K562 (cell line): ENCODE measurements at regions not wholly inside any gene's neighbourhood (a gene's known extent, or its start where the extent isn't known, plus 50 kb on each side); places are given as distances from the start of the nearest gene placed in this dataset.

ENCODE experiments used
- ATAC-seq: fragments of 200-7000 bp; cut with Tn5 transposase; 3 replicates; pipeline ENCODE4 v1.9.1; 2020; ENCODE audit warnings: moderate library complexity
- BruUV-seq: library from RNA; stranded (reverse); fragments of 400-500 nt; replicated peaks from 2 replicates; lab custom pipeline; 2021; lab: Mats Ljungman, UMichigan
- CTCF ChIA-PET: fragments of 300-600 bp; formaldehyde crosslinking; extraction: SDS; loops from one replicate; lab custom pipeline; 2021; ENCODE audit warnings: low intra/inter-chr PET ratio; lab: Yijun Ruan, JAX
- POLR2A ChIA-PET: fragments of 300-600, 350-650 bp; sonication (Branson Sonifier 250); formaldehyde crosslinking; extraction: SDS; loops from one replicate; lab custom pipeline; 2021; ENCODE audit warnings: antibody characterized with exemption, inconsistent platforms; lab: Yijun Ruan, JAX
- DNase-seq, 4 experiments: peaks; one replicate each; pipeline versions ENCODE4 v3.0.0 to v3.0.0-alpha.2; 2011 to 2018; ENCODE audit warnings: low spot score in 3 of 4, mixed read lengths in 3 of 4; ENCODE audit errors: extremely low read depth in 1 of 4
- FAIRE-seq: peaks from 2 replicates; lab custom pipeline; 2011; peaks lifted over from hg19 to GRCh38; lab: Jason Lieb, UNC
- H2AFZ ChIP-seq: 2 replicates; pipeline ENCODE4 v1.6.0; 2011; ENCODE audit warnings: low read depth, low read length, control low read depth, inconsistent platforms
- H3K27ac ChIP-seq: fragments of 200-600 bp; 3 replicates; pipeline ENCODE4 v1.8.0; 2011; ENCODE audit warnings: low read depth, mild to moderate bottlenecking, control low read depth, inconsistent platforms, low read length, moderate library complexity, mixed read lengths; ENCODE audit errors: extremely low read depth
- H3K27me3 ChIP-seq, 2 experiments: fragments of 300-600 bp in 1 of 2; 2 replicates in 1 of 2; 3 replicates in 1 of 2; pipeline versions ENCODE4 v1.6.0 to v1.8.0; 2011; ENCODE audit warnings: inconsistent platforms in 2 of 2, low read length in 2 of 2, mild to moderate bottlenecking in 1 of 2, mixed read lengths in 1 of 2, moderate library complexity in 1 of 2; ENCODE audit not compliant: control insufficient read depth in 2 of 2, insufficient read depth in 2 of 2
- H3K36me3 ChIP-seq: fragments of 300-600 bp; 3 replicates; pipeline ENCODE4 v1.8.0; 2011; ENCODE audit warnings: mild to moderate bottlenecking, low read length, inconsistent platforms; ENCODE audit not compliant: control insufficient read depth, insufficient read depth
- H3K4me1 ChIP-seq, 2 experiments: fragments of 200-600 bp in 1 of 2; replicated peaks in 1 of 2; 2 replicates in 1 of 2; 3 replicates in 1 of 2; pipeline versions ENCODE4 v1.5.1 to v1.8.0; 2011; ENCODE audit warnings: inconsistent platforms in 2 of 2, low read length in 2 of 2, mild to moderate bottlenecking in 1 of 2, mixed read lengths in 1 of 2, moderate library complexity in 1 of 2; ENCODE audit not compliant: control insufficient read depth in 2 of 2, insufficient read depth in 2 of 2
- H3K4me2 ChIP-seq: 2 replicates; pipeline ENCODE4 v1.6.1; 2011; ENCODE audit warnings: low read length, control low read depth, inconsistent platforms, mixed read lengths; ENCODE audit not compliant: insufficient read depth
- H3K4me3 ChIP-seq: fragments of 200-600 bp; sonication (generic), shearing (Covaris generic); 2 replicates; pipeline ENCODE4 v1.5.1; 2016; ENCODE audit warnings: control low read depth, inconsistent platforms
- H3K79me2 ChIP-seq: fragments of 200-600 bp; 3 replicates; pipeline ENCODE4 v1.8.0; 2011; ENCODE audit warnings: low read length, inconsistent platforms; ENCODE audit not compliant: control insufficient read depth, insufficient read depth
- H3K9ac ChIP-seq, 2 experiments: 2 replicates each; pipeline versions ENCODE4 v1.6.0 to v1.6.1; 2011; ENCODE audit warnings: low read depth in 2 of 2, low read length in 2 of 2, control low read depth in 1 of 2, inconsistent platforms in 1 of 2, mild to moderate bottlenecking in 1 of 2, mixed read lengths in 1 of 2; ENCODE audit not compliant: insufficient read depth in 1 of 2
- H3K9me1 ChIP-seq: one replicate; pipeline ENCODE4 v1.6.0; 2011; ENCODE audit warnings: inconsistent platforms, mild to moderate bottlenecking, low read length, moderate library complexity; ENCODE audit not compliant: control insufficient read depth, insufficient read depth
- H3K9me3 ChIP-seq: replicated peaks from 2 replicates; pipeline ENCODE4 v1.5.1; 2011; ENCODE audit warnings: low read depth, low read length, inconsistent platforms; ENCODE audit not compliant: control insufficient read depth, insufficient read depth
- H4K20me1 ChIP-seq: replicated peaks from 2 replicates; pipeline ENCODE4 v1.6.1; 2011; ENCODE audit warnings: low read length, inconsistent platforms, mixed read lengths; ENCODE audit not compliant: control insufficient read depth, insufficient read depth
- ATF7 ChIP-seq: fragments of 450-650 bp; IDR thresholded peaks from 2 replicates; pipeline ENCODE4 v1.7.1; 2014; ENCODE audit warnings: mild to moderate bottlenecking, moderate library complexity
- DLX4 ChIP-seq: fragments of 250-450 bp; sonication (Bioruptor Pico); IDR thresholded peaks from 2 replicates; pipeline ENCODE4 v1.6.1; 2021; ENCODE audit warnings: mild to moderate bottlenecking
- HINFP ChIP-seq: fragments of 450-650 bp; conservative IDR thresholded peaks from 2 replicates; pipeline ENCODE4 v1.6.1; 2016; ENCODE audit warnings: missing genetic modification characterization, low read depth, mild to moderate bottlenecking, control low read depth, missing compliant biosample characterization
- HNRNPH1 ChIP-seq: fragments of 200-400 bp; formaldehyde crosslinking; optimal IDR thresholded peaks from 2 replicates; pipeline ENCODE3; 2017; ENCODE audit warnings: low read depth, mild to moderate bottlenecking, low read length, moderate library complexity
- IFI16 ChIP-seq: fragments of 250-450 bp; sonication (Bioruptor Pico); IDR thresholded peaks from 2 replicates; pipeline ENCODE4 v2.1.2; 2022; ENCODE audit warnings: mild to moderate bottlenecking, inconsistent platforms
- MAFK ChIP-seq: IDR thresholded peaks from 2 replicates; pipeline ENCODE4 v1.6.1; 2011; ENCODE audit warnings: low read length, improper control_type of control experiment
- MCM7 ChIP-seq, 2 experiments: fragments of 450-650 bp; IDR thresholded peaks; 2 replicates each; pipeline ENCODE4 v1.6.1; 2016 to 2018
- PML ChIP-seq: IDR thresholded peaks from 2 replicates; pipeline ENCODE4 v1.6.1; 2012; ENCODE audit warnings: low read length, inconsistent platforms
- SFPQ ChIP-seq: fragments of 200-400 bp; formaldehyde crosslinking; IDR thresholded peaks from 2 replicates; pipeline ENCODE4 v1.6.1; 2017; ENCODE audit warnings: mild to moderate bottlenecking, low read depth, low read length, moderate library complexity
- ZFP36 ChIP-seq: fragments of 150-350 bp; IDR thresholded peaks from 2 replicates; pipeline ENCODE4 v1.6.1; 2018; ENCODE audit warnings: low read length, low read depth; ENCODE audit not compliant: partially characterized antibody
- ZNF133 ChIP-seq: fragments of 250-450 bp; sonication (Bioruptor Pico); IDR thresholded peaks from 2 replicates; pipeline ENCODE4 v1.4.0; 2020; ENCODE audit warnings: mild to moderate bottlenecking
- ZNF436 ChIP-seq: fragments of 250-450, 450-650 bp; sonication (Bioruptor Pico); formaldehyde crosslinking; IDR thresholded peaks from 2 replicates; pipeline ENCODE4 v1.7.0; 2020; ENCODE audit warnings: mild to moderate bottlenecking
- ZNF445 ChIP-seq: fragments of 250-450 bp; sonication (Bioruptor Pico); IDR thresholded peaks from 2 replicates; pipeline ENCODE4 v1.4.0; 2020; ENCODE audit warnings: low read depth, mild to moderate bottlenecking, moderate library complexity
- ZNF511 ChIP-seq: sonication (generic); formaldehyde crosslinking; IDR thresholded peaks from 2 replicates; pipeline ENCODE4 v1.8.0; 2022; ENCODE audit warnings: mild to moderate bottlenecking, missing genetic modification reagents
- WGBS: fragments of 100-300 bp; shearing (Covaris generic); methylation state at CpG from one replicate; pipeline ENCODE4 v1.1.6; 2016; ENCODE audit warnings: low coverage, mixed read lengths; ENCODE audit not compliant: insufficient coverage; ENCODE audit errors: missing lambda C conversion rate; 5-methylcytosine and 5-hydroxymethylcytosine counted together
- in situ Hi-C: fragments of 300-500 bp; cut with MboI; formaldehyde crosslinking; loops from 4 replicates; pipeline ENCODE4 v1.15.0; 2018; ENCODE audit warnings: inconsistent platforms, mixed read lengths
- intact Hi-C: fragments of 100-400 bp; cut with micrococcal nuclease; formaldehyde crosslinking; loops from 2 replicates; pipeline ENCODE4 v1.14.2; 2022

- in situ Hi-C loops, result no loop called here
- H3K9me1 ChIP-seq, result no peaks in the 10 kb centered on the region
- ChIA-PET CTCF (no interaction called here), POLR2A (no interaction called here)
- no peak for TF ChIP-seq MCM7 (IDR thresholded peaks at IDR 0.05)
- no peak for TF ChIP-seq PML
- no peak for TF ChIP-seq ZNF436 (CRISPR knock-in tag)
- TF ChIP-seq HNRNPH1, result no peak
- FAIRE-seq, result no peak
- intact Hi-C loops, result no loop called here
- H3K79me2 ChIP-seq, result no peaks in the 10 kb centered on the region
- no peak overlapping the region for H3K4me3 ChIP-seq
- H3K27me3 ChIP-seq, result no peaks in the 10 kb centered on the region
- H3K9ac ChIP-seq, result no peak overlapping the region
- DNase-seq, result no peak
- no peaks in the 10 kb centered on the region for H3K4me1 ChIP-seq
- H2AFZ ChIP-seq, result no peak overlapping the region
- no peak overlapping the region for H3K4me2 ChIP-seq
- no peaks in the 10 kb centered on the region for H3K9me3 ChIP-seq
- no peak for ATAC-seq
- no peak overlapping the region for H3K27ac ChIP-seq
- no TSS peak for BruUV-seq
- no peaks in the 10 kb centered on the region for H3K36me3 ChIP-seq
- WGBS, result 0% methylated on average over 4 of the region's 4 CpGs
- no peaks in the 10 kb centered on the region for H4K20me1 ChIP-seq
Measured at GRCh38 chr18:25883091-25883490, 207.3 kb downstream of the SS18 start.

GRCh38 chr18:25881149-25881548, 209.3 kb downstream of the SS18 start:
- no peaks in the 10 kb centered on the region for H4K20me1 ChIP-seq
- H3K9me3 ChIP-seq, result no peaks in the 10 kb centered on the region
- POLR2A ChIA-PET, result no interaction called here
- DNase-seq (no peak), ATAC-seq (no peak), FAIRE-seq (no peak)
- H3K9ac ChIP-seq, result no peak overlapping the region
- H3K4me1 ChIP-seq, result no peaks in the 10 kb centered on the region
- WGBS, result 0% methylated on average over 2 of the region's 2 CpGs
- intact Hi-C loops, result no loop called here
- H3K79me2 ChIP-seq, result no peaks in the 10 kb centered on the region
- H3K27ac ChIP-seq, result no peak overlapping the region
- in situ Hi-C loops, result no loop called here
- H3K9me1 ChIP-seq, result no peaks in the 10 kb centered on the region
- H3K4me2 ChIP-seq, result no peak overlapping the region
- BruUV-seq, result no TSS peak
- no peaks in the 10 kb centered on the region for H3K27me3 ChIP-seq
- no peak overlapping the region for H3K4me3 ChIP-seq
- H2AFZ ChIP-seq, result no peak overlapping the region
- no peaks in the 10 kb centered on the region for H3K36me3 ChIP-seq
- CTCF ChIA-PET, result no interaction called here
- TF ChIP-seq ZNF445 (no peak), SFPQ (no peak), MAFK (no peak), IFI16 (no peak), ZNF133 (CRISPR knock-in tag) (no peak), HINFP (tag) (no peak), ATF7 (no peak), ZNF511 (CRISPR knock-in tag) (no peak), DLX4 (no peak), ZFP36 (no peak)
